ENCODE measurements at regions not wholly inside any gene's neighbourhood (a gene's known extent, or its start where the extent isn't known, plus 50 kb on each side); places are given as distances from the start of the nearest gene placed in this dataset.

DNA sequence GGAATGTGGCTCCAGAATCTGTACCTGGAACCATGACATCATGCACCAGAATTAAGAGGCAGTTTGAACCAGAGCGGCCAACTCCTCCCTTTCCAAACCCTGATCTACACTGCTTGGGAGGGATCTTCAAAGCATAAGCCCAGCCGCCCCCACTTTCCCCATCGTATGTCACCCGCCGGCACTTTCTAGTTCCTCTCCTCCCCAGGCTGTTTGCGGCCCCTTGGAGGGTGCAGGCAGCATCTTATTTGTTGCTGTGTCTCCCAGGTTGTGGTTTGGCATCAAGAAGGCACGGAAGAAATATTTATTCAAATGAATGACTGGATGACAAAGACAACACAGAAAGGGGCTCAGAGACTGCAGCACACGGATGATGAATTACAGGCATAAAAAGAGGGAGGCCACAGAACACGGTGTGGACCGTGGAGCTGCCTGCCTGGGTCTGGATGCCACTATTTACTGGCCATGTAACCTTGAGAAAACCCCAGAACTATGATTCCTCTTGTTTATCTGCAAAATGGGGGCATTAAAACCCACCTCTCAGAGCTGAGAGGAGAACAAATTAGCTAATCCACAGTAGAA, 305.8 kb downstream of the EIPR1 start:
- no peak for DNase-seq (ENCODE audit: extremely low read depth in 1 of 2, low read depth in 1 of 2)

DNA sequence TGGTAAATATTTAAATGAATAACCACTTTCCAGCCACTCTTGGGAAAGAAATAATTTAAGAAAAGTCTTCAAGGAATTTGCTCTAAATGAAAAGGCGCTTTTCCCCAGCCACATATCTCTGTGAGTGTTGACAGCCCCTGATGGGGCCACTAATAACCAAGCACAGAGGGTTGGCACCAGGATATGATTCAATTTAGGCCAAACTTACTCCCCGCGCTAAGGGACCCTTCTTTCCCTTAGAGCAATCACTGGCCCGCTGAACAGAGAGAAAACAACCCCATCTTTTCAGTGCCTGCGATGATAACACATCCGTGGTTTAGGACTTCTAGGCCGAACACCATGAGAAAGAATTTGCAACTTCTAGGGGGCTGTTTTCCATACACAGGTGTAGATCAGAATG, 310.8 kb downstream of the EIPR1 start:
- no peak for DNase-seq (ENCODE audit: extremely low read depth in 1 of 2, low read depth in 1 of 2)

DNA sequence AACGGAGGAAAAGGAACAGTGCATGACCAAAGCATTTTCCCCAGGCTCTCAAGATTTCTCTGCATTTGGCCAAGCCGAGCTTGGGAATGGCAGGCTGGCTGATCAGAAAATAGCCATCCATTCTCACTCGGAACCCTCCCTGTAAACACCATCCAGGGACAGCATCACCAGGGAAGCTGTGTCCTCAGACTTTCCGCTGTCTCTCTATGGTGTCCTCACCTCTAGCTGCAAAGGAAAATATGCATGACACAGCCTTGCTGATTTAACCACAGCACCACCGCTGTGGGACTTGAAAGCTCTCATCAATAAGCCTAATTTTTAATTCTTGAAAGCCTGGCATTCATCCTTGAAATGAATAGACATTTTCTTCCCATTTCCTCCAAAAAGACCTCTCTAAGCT, 311.7 kb downstream of the EIPR1 start:
- no peak for DNase-seq (ENCODE audit: extremely low read depth in 1 of 2, low read depth in 1 of 2)

DNA sequence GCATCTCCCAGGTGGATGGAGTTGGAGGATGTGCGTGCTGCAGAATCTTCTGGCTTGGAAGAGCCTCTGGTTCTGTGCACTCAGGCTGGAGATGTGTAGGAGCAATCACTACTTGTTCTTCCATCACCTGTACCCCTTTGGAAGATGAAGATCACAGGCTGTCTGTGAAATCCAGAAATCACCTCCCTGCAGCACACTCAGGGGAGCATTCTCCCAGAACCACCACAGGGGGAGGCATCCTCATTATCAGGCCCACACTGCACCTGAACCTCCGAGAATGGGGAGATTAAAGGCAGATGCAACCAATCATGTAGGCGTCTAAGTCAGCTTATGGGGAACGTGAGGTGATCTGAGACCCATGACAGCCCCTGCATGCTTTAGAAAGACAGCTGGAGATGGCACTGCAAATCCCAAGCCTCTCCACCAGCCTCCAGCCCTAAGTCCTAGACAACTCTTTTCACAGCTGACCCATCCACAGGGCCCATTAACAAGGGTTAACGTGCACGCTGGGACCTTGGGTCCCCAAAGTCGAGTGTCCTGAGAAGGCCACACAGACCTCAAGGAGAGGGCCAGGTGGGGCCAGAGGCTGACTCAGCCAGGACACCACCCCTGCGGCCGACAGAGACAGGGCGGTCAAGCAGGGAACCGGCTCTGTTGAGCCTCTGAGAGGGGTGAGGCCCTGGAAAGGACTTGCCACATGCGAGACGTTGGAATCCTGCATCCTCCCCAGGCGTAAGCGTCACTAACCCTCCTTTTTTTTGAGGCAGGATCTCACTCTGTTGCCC, 314.9 kb downstream of the EIPR1 start:
- no peak for DNase-seq (ENCODE audit: extremely low read depth in 1 of 2, low read depth in 1 of 2)

DNA sequence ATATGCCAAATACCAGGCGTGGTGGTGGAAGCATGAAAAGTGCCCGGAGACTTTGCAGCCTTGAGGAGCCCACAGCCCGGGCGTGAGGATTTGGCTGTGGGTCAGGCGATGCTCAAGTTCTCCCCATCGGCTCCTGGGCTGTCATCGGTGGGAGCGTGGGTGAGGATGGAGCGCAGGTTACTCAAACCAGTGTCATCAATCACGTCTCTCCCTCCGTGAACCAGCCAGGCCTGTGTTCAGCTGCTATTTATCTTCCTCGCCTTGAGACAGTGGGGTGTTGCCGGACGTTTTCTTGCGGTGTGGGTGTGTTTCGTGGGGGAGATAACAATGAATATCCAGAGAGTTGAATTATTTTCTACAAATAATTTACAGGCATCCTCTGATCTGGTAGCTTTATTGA, 317.6 kb downstream of the EIPR1 start:
- no peak for DNase-seq (ENCODE audit: extremely low read depth in 1 of 2, low read depth in 1 of 2)

DNA sequence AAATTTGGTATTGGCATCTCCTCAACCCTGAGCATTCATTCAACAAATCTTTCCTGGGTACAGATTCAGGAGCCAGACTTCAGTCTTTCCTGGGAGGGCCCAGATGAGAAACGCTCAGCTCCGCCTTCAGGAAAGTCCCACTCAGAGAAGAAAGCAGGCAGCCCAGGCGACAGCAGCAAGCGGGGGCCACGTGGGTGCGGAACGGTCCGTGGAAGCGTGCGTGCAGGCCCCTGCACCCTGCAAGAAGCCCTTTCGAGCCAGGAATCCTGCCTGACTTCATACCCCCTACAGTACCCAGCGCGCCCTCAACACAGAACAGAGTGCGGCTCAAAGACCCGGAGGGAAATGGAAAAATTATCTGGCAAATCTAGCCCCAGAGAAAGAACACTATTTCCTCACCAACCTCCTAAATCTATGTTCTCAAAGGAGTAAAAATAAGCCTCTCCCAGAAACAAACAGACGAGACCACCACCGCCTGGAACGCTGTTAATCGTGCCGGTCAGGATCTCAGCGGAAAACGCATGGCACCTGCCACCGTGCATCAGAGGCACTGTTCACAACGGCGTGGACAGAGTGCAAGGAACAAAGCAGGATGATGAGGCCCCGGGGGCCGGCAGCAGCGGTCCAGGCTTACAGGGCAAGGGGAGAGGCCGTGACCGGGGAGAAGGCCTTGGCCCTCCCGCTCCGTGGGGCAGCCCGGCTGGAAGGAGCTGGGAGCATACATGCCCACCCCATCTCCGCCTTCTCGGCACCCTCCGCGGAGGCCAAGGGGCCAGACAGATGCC, 318.3 kb downstream of the EIPR1 start:
- DNase-seq (ENCODE audit: extremely low read depth in 1 of 2, low read depth in 1 of 2) = no peak

- DNase-seq (ENCODE audit: extremely low read depth in 1 of 2, low read depth in 1 of 2) = no peak
These were observed 323.6 kb downstream of the EIPR1 start for GRCh38 chr2:3054066-3054465.

DNA sequence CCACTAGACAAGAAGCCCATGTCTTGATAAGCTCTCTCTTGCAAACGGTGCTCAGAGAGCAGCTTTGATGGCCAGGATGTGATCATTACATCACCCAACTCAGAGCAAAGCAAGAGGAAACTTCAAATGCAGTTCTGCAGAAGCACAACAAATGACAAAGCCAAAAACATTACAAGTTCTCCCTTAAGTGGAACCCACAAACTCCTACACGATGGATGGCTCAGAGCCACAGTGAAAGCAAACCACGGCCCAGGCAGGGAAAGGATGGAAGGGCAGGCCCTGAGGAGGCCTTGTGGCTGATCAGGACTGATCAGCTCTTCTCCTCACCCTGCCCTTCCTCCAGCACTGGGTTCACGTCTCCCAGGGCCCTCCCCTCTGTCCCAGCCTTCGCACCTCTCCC, 326.4 kb downstream of the EIPR1 start:
- no peak for DNase-seq (ENCODE audit: extremely low read depth in 1 of 2, low read depth in 1 of 2)

GRCh38 chr2:3046170-3046865, 331.3 kb downstream of the EIPR1 start:
- DNase-seq (ENCODE audit: extremely low read depth in 1 of 2, low read depth in 1 of 2) = no peak

GRCh38 chr2:3045318-3045921, 332.2 kb downstream of the EIPR1 start:
- DNase-seq (ENCODE audit: extremely low read depth in 1 of 2, low read depth in 1 of 2) = no peak

DNA sequence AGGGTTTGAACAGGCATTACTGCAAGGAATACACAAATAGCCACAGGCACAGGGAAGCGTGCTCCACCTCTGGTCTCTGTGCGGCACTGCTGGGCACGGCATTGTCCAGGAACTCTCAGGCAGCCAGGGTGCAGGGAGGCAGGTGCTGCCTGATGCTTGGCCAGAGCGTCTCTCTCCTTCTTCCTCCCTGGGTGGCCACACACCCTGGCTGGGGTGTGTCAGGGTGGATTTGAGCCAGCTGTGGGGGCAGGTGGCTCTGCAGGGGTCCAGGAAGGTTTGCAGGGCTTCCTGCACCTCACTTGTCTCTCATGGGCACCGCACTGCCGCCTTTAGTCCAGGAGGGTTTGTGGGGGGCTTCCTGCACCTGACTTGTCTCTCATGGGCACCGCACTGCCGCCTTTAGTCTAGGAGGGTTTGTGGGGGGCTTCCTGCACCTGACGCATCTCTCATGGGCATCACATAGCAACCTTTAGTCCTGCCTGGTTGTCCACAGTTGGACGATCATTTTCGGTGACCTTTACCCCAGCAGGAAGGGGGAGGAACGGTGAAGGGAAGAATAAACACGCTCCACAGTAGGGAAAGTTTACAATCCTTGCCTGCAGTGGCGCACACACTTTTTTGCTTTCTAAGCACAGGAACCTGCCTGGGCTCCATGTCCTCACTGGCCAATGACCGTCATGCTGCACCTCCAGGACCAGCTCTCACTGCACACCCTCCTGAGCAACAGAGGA, 332.9 kb downstream of the EIPR1 start:
- DNase-seq (ENCODE audit: extremely low read depth in 1 of 2, low read depth in 1 of 2) = no peak

DNA sequence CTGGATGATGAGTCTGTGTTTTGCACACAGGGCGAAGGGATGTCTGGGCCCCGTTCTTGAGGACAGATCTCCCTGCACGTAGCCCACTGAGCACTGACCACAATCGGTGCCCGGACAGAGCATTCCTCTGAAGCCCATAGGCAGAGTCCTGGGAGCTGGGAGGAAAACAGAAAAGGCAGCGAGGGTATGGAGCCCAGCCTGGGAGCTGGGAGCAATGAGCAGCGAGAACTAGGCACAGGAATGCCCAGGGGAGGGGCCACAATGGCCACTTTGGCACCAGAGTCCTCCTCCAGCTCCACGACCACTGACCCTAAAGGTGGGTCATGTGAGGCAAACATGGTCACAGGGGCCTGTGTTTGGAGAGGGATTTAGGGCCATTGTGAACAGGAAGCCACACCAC, 333.9 kb downstream of the EIPR1 start:
- no peak for DNase-seq (ENCODE audit: extremely low read depth in 1 of 2, low read depth in 1 of 2)

DNA sequence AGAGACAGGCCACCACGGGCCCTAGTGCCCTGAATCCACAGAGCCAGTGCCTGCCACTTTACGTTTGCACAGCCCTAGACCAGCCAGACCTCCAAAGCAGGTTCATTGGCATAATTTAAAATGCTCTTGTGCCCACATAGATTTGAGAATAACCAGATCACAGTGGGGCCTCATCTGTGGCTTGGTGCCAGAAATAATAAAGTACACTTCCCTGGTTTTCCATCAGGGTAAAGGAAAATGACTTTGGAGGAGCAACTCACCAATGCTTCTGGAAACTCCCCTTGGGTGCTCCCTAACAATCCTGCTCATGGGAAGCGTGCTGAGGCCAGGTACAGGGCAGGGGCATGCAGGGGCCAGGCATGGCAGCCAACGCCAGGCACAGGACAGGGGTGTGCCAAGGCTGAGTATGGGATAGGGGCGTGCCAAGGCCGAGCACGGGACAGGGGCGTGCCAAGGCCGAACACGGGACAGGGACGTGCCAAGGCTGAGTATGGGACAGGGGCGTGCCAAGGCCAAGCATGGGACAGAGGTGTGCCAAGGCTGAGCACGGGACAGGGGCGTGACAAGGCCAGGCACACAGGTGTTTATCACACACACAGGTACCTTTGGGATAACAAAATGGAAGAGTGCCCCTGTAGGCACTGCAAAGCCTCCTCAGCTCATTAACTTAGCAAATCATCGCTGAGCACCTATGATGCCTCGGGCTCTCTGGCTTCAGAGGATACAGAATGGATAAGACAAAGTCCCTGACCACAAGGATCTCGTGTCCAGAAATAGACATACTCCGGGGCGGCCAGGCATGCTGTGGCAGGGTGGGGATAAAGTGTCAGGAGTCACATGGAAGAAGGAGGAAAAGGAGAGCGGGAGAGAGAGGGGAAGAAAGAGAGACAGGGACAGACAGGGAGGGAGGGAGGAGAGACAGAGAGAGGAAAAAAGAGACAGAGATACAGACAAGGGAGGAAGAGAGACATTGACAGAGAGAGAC, 334.7 kb downstream of the EIPR1 start:
- DNase-seq (ENCODE audit: extremely low read depth in 1 of 2, low read depth in 1 of 2) = no peak

DNA sequence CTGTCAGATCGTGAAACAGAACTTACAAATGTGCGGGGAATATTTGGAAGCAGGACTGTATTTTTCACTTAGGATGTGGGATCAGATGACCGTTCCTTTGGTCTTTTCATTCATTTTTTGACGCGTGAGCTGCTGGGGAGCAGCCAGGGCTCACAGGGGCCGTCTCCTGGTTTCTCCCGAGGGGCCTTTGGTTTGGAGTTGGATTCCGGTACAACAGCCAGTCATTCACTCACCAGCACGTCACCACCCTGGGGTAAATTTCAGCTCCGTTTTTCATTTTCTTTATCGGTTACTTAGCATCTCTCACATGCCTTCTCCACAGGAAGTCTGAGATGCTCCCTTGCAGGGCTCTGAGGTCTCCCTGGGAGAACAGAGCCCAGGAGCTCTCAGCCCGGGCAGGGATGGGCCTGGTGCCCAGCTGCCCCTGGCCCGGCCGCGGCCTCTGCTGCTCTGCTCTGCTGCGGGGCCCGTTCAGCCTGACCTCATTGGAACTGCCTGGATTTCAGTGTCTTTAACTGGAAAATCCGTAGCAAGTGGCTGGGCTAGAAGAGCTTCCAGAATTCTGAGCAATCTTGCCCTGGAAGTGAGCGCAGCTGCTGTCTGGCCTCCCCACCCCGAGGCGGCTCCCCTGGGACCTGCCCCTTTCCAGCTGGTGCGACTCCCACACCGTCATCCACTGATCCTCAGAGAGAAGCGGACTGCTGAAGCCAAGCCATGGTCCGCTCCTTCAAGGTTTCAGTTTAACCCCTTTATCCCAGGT, 335.6 kb downstream of the EIPR1 start:
- DNase-seq (ENCODE audit: extremely low read depth in 1 of 2, low read depth in 1 of 2) = no peak

DNA sequence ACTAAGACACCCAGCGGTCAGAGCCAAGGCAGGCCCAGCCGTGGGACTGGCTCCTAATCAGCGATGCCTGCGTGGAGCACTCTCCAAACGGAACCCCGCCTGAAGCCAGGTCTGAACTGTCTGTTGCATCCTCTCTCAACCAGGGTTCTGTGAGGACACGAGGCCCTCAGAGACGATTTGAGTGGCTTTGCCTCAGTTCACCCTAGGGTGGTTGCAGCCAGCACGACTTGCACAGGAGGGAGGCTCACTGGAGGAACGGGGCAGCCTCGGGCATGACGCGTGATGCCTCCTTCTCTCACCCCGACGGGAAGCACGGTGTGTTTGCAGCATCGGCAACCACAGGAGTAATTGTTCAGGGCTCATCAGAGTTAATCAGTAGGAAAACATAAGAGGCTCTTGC, 336.4 kb downstream of the EIPR1 start:
- DNase-seq (ENCODE audit: extremely low read depth in 1 of 2, low read depth in 1 of 2) = no peak

- DNase-seq (ENCODE audit: extremely low read depth in 1 of 2, low read depth in 1 of 2) = no peak
These were observed 337.0 kb downstream of the EIPR1 start for GRCh38 chr2:3040496-3041140.

GRCh38 chr2:3040066-3040428, 337.6 kb downstream of the EIPR1 start:
- DNase-seq (ENCODE audit: extremely low read depth in 1 of 2, low read depth in 1 of 2) = no peak

All from stimulated activated CD8-positive, alpha-beta memory T cell treated with anti-CD3 and anti-CD28 coated beads, Interleukin-7, amount 100 ng/mL, for 48 hours (primary cell).